H1 (cell line): ENCODE measurements at regions not wholly inside any gene's neighbourhood (a gene's known extent, or its start where the extent isn't known, plus 50 kb on each side); places are given as distances from the start of the nearest gene placed in this dataset.

Experiments used
- PHF8 ChIP-seq: fragments of 200-600 bp; sonication (generic); conservative IDR thresholded peaks from 2 replicates; pipeline ENCODE4 v1.7.1; 2012; ENCODE audit warnings: low read depth, mild to moderate bottlenecking, inconsistent platforms, low read length, moderate library complexity
- RBBP5 ChIP-seq: IDR thresholded peaks from 2 replicates; pipeline ENCODE4 v1.7.1; 2012; ENCODE audit warnings: low read depth, mild to moderate bottlenecking, inconsistent platforms, low read length, moderate library complexity, borderline replicate concordance
- SP2 ChIP-seq: IDR thresholded peaks from 2 replicates; pipeline ENCODE4 v1.6.1; 2012; ENCODE audit warnings: mild to moderate bottlenecking, low read length, inconsistent platforms
- TAF1 ChIP-seq: IDR thresholded peaks from 2 replicates; pipeline ENCODE4 v1.6.1; 2011; ENCODE audit warnings: mild to moderate bottlenecking, low read depth, low read length

- TF ChIP-seq TAF1 = no peak
- no peak for TF ChIP-seq PHF8
- no peak for TF ChIP-seq SP2
- TF ChIP-seq RBBP5 = no peak
Observed at GRCh38 chr11:16558494-16558893, 180.0 kb upstream of the C11orf58 start (continued).
